SK-N-SH (cell line): ENCODE measurements at regions not wholly inside any gene's neighbourhood (a gene's known extent, or its start where the extent isn't known, plus 50 kb on each side); places are given as distances from the start of the nearest gene placed in this dataset.

ENCODE experiments used
- CTCF ChIA-PET: fragments of 300-600, 350-600 bp; formaldehyde crosslinking; extraction: SDS; loops from one replicate; lab custom pipeline; 2021; lab: Yijun Ruan, JAX
- POLR2A ChIA-PET: fragments of 350-600 bp; sonication (Branson Sonifier 250); formaldehyde crosslinking; extraction: SDS; loops from one replicate; lab custom pipeline; 2020; ENCODE audit warnings: antibody characterized with exemption, inconsistent platforms; lab: Yijun Ruan, JAX
- DNase-seq: peaks from one replicate; pipeline ENCODE4 v3.0.0; 2012
- H2AFZ ChIP-seq: fragments of 200-600 bp; sonication (generic); 2 replicates; pipeline ENCODE4 v1.8.1; 2016; ENCODE audit warnings: antibody characterized with exemption, mild to moderate bottlenecking, low read depth
- H3F3A ChIP-seq: fragments of 200-600 bp; sonication (generic); replicated peaks from 2 replicates; pipeline ENCODE3; 2016; ENCODE audit warnings: antibody characterized with exemption, mild to moderate bottlenecking; ENCODE audit not compliant: insufficient read depth
- H3K27ac ChIP-seq, 2 experiments: fragments of 200-500 bp in 1 of 2; fragments of 200-600 bp in 1 of 2; sonication (Bioruptor generic) in 1 of 2; sonication (generic), shearing (Covaris generic) in 1 of 2; 2 replicates each; pipeline versions ENCODE4 v1.5.1 to v1.6.1; 2014 to 2016; ENCODE audit warnings: low read depth in 2 of 2, inconsistent platforms in 1 of 2, low read length in 1 of 2, mild to moderate bottlenecking in 1 of 2, mixed read lengths in 1 of 2
- H3K27me3 ChIP-seq: fragments of 200-600 bp; sonication (generic), shearing (Covaris generic); 2 replicates; pipeline ENCODE4 v1.6.1; 2016; ENCODE audit warnings: mixed run types; ENCODE audit not compliant: insufficient read depth
- H3K36me3 ChIP-seq, 2 experiments: fragments of 200-500 bp in 1 of 2; fragments of 200-600 bp in 1 of 2; sonication (Bioruptor generic) in 1 of 2; sonication (generic) in 1 of 2; replicated peaks in 1 of 2; 2 replicates each; pipeline versions ENCODE3 to v1.5.1; 2014 to 2016; ENCODE audit warnings: low read length in 1 of 2, mild to moderate bottlenecking in 1 of 2; ENCODE audit not compliant: insufficient read depth in 2 of 2, control insufficient read depth in 1 of 2
- H3K4me1 ChIP-seq, 2 experiments: fragments of 200-500 bp in 1 of 2; fragments of 200-600 bp in 1 of 2; sonication (Bioruptor generic) in 1 of 2; sonication (generic), shearing (Covaris generic) in 1 of 2; 2 replicates each; pipeline versions ENCODE4 v1.5.1 to v1.6.1; 2014 to 2016; ENCODE audit warnings: low read depth in 1 of 2, low read length in 1 of 2, mixed run types in 1 of 2; ENCODE audit not compliant: insufficient read depth in 2 of 2, control insufficient read depth in 1 of 2
- H3K4me2 ChIP-seq: fragments of 200-600 bp; sonication (generic), shearing (Covaris generic); 2 replicates; pipeline ENCODE4 v1.6.1; 2017; ENCODE audit warnings: mixed run types
- H3K4me3 ChIP-seq, 2 experiments: fragments of 200-500 bp in 1 of 2; fragments of 200-600 bp in 1 of 2; sonication (Bioruptor generic) in 1 of 2; sonication (generic), shearing (Covaris generic) in 1 of 2; 2 replicates each; pipeline versions ENCODE4 v1.5.1 to v1.8.1; 2014 to 2016; ENCODE audit warnings: low read depth in 2 of 2, inconsistent platforms in 1 of 2, low read length in 1 of 2, mild to moderate bottlenecking in 1 of 2, mixed read lengths in 1 of 2, moderate library complexity in 1 of 2
- H3K79me2 ChIP-seq: fragments of 200-600 bp; sonication (generic); 2 replicates; pipeline ENCODE4 v1.8.1; 2017; ENCODE audit warnings: mild to moderate bottlenecking; ENCODE audit not compliant: insufficient read depth
- H3K9ac ChIP-seq: fragments of 200-600 bp; sonication (generic); 2 replicates; pipeline ENCODE4 v1.6.1; 2017; ENCODE audit warnings: mixed run types
- H3K9me2 ChIP-seq: fragments of 200-600 bp; sonication (generic); 2 replicates; pipeline ENCODE4 v1.6.1; 2017; ENCODE audit warnings: mixed run types
- H3K9me3 ChIP-seq: fragments of 200-600 bp; sonication (generic); 2 replicates; pipeline ENCODE4 v1.6.1; 2017; ENCODE audit warnings: mixed run types, mild to moderate bottlenecking, moderate library complexity
- H4K20me1 ChIP-seq: fragments of 200-600 bp; sonication (generic); 2 replicates; pipeline ENCODE4 v1.6.1; 2017; ENCODE audit warnings: mild to moderate bottlenecking, mixed run types; ENCODE audit not compliant: insufficient read depth
- ELF1 ChIP-seq: IDR thresholded peaks from 2 replicates; pipeline ENCODE4 v1.4.0; 2012
- FOSL2 ChIP-seq: IDR thresholded peaks from 2 replicates; pipeline ENCODE4 v1.4.0; 2012; ENCODE audit warnings: low read depth, mild to moderate bottlenecking, moderate library complexity, borderline replicate concordance
- FOXJ3 ChIP-seq: sonication (generic); formaldehyde crosslinking; IDR thresholded peaks from 2 replicates; pipeline ENCODE4 v1.5.1; 2020; ENCODE audit warnings: mild to moderate bottlenecking, missing genetic modification reagents
- FOXM1 ChIP-seq: IDR thresholded peaks from 2 replicates; pipeline ENCODE4 v1.4.0; 2012; ENCODE audit warnings: low read depth, mild to moderate bottlenecking
- GATA2 ChIP-seq: sonication (generic); formaldehyde crosslinking; IDR thresholded peaks from 2 replicates; pipeline ENCODE4 v1.5.0; 2020; ENCODE audit warnings: mild to moderate bottlenecking, missing genetic modification reagents
- JUND ChIP-seq: IDR thresholded peaks from 2 replicates; pipeline ENCODE4 v1.4.0; 2012
- MEF2A ChIP-seq: IDR thresholded peaks from 2 replicates; pipeline ENCODE4 v1.4.0; 2012; ENCODE audit warnings: low read depth, borderline replicate concordance
- NFIC ChIP-seq: IDR thresholded peaks from 2 replicates; pipeline ENCODE4 v1.4.0; 2012; ENCODE audit warnings: borderline replicate concordance
- NRF1 ChIP-seq: IDR thresholded peaks from 2 replicates; pipeline ENCODE4 v1.6.1; 2012; ENCODE audit warnings: low read depth, mild to moderate bottlenecking, low read length
- RAD21 ChIP-seq: IDR thresholded peaks from 2 replicates; pipeline ENCODE4 v1.6.1; 2012; ENCODE audit warnings: mild to moderate bottlenecking, low read length
- RCOR1 ChIP-seq: fragments of 150-350 bp; IDR thresholded peaks from 2 replicates; pipeline ENCODE4 v1.6.1; 2017; ENCODE audit warnings: antibody characterized with exemption, low read length
- RFX5 ChIP-seq: IDR thresholded peaks from 2 replicates; pipeline ENCODE4 v1.6.1; 2012; ENCODE audit warnings: mild to moderate bottlenecking, improper control_type of control experiment, low read length
- RXRA ChIP-seq: IDR thresholded peaks from 2 replicates; pipeline ENCODE4 v1.4.0; 2012; ENCODE audit warnings: low read depth, mild to moderate bottlenecking, borderline replicate concordance
- SIN3A ChIP-seq: IDR thresholded peaks from 2 replicates; pipeline ENCODE4 v1.6.1; 2012; ENCODE audit warnings: low read depth, mild to moderate bottlenecking, low read length, moderate library complexity, borderline replicate concordance
- TCF12 ChIP-seq: IDR thresholded peaks from 2 replicates; pipeline ENCODE4 v1.4.0; 2012
- YY1 ChIP-seq: IDR thresholded peaks from 2 replicates; pipeline ENCODE4 v1.4.0; 2012; ENCODE audit warnings: low read depth, mild to moderate bottlenecking
- WGBS: methylation state at CpG from one replicate; pipeline ENCODE4 v1.1.6; 2017; ENCODE audit warnings: low lambda C conversion rate; 5-methylcytosine and 5-hydroxymethylcytosine counted together
- TF ChIP-seq, protein P1 (sequence below): fragments of 150-350 bp; IDR thresholded peaks from 2 replicates; pipeline ENCODE4 v1.6.1; 2017; ENCODE audit warnings: antibody characterized with exemption, low read length, low read depth, borderline replicate concordance
- TF ChIP-seq, protein P2 (sequence below): IDR thresholded peaks from 2 replicates; pipeline ENCODE4; 2012

DNA sequence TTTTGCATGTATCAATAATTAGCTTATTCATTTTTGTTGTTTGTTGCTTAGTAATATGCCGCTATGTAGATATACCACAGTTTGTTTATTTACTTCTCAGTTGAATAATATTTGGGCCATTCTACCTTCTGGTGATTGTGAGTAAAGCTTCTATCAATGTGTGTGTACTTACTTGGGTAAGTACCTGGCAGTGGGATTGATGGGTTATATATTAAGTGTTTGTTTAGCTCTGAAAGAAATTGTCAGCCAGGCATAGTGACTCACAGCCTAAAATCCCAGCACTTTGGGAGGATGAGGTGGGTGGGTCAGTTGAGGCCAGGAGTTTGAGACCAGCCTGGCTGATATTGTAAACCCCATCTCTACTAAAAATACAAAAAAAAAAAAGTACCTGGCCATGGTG, 975.7 kb upstream of the MBL2 start:
- POLR2A ChIA-PET: no interaction called here
- 86% methylated on average over 1 of the region's 1 CpG for WGBS
- H3K4me1 ChIP-seq: no peaks in the 10 kb centered on the region

DNA sequence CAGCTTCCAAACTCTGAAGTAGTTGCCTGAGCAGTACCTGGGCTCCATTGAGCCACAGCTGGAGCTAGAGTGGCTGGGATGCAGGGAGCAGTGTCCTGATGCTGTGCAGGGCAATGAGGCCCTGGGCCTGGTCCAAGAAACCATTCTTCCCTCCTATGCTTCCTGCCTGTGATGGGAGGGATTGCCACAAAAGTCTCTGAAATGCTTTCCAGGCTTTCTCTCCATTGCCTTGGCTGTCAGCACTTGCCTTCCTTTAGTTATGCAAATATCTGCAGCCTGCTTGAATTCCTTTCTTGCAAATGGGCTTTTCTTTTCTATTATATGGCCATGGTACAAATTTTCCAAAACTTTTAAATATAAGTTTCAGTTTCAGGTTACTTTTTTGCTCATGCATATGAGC, 972.2 kb upstream of the MBL2 start:
- no peak overlapping the region for H3K27ac ChIP-seq
- TF ChIP-seq, protein P1, sequence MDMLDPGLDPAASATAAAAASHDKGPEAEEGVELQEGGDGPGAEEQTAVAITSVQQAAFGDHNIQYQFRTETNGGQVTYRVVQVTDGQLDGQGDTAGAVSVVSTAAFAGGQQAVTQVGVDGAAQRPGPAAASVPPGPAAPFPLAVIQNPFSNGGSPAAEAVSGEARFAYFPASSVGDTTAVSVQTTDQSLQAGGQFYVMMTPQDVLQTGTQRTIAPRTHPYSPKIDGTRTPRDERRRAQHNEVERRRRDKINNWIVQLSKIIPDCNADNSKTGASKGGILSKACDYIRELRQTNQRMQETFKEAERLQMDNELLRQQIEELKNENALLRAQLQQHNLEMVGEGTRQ: no peak
- TF ChIP-seq NRF1 (no peak), NFIC (no peak), RCOR1 (no peak)
- TF ChIP-seq, protein P2, sequence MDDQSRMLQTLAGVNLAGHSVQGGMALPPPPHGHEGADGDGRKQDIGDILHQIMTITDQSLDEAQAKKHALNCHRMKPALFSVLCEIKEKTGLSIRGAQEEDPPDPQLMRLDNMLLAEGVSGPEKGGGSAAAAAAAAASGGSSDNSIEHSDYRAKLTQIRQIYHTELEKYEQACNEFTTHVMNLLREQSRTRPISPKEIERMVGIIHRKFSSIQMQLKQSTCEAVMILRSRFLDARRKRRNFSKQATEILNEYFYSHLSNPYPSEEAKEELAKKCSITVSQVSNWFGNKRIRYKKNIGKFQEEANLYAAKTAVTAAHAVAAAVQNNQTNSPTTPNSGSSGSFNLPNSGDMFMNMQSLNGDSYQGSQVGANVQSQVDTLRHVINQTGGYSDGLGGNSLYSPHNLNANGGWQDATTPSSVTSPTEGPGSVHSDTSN: no peak
- TF ChIP-seq, all 33 proteins: peak for 0
- Histone ChIP-seq H3F3A (no peaks in the 10 kb centered on the region), H4K20me1 (no peaks in the 10 kb centered on the region), H3K4me1 (no peaks in the 10 kb centered on the region), H3K36me3 (no peaks in the 10 kb centered on the region), H3K9me3 (no peaks in the 10 kb centered on the region), H3K9ac (no peak overlapping the region), H3K4me3 (no peak overlapping the region), H2AFZ (no peak overlapping the region), H3K27me3 (no peaks in the 10 kb centered on the region), H3K9me2 (no peaks in the 10 kb centered on the region), H3K4me2 (no peak overlapping the region), H3K79me2 (no peaks in the 10 kb centered on the region)
- no peak for DNase-seq
- CTCF ChIA-PET: no interaction called here
- POLR2A ChIA-PET: no interaction called here

More for the DNA sequence above, 975.7 kb upstream of the MBL2 start:
- no peaks in the 10 kb centered on the region for H3K9me2 ChIP-seq
- CTCF ChIA-PET: no interaction called here
- H2AFZ ChIP-seq: no peak overlapping the region
- H3K36me3 ChIP-seq: no peaks in the 10 kb centered on the region
- no peaks in the 10 kb centered on the region for H3K9me3 ChIP-seq
- no peak for TF ChIP-seq RAD21
- TF ChIP-seq SIN3A: no peak
- TF ChIP-seq FOSL2: no peak
- no peak for TF ChIP-seq ELF1
- no peak for TF ChIP-seq GATA2 (CRISPR knock-in tag)
- no peak for TF ChIP-seq TCF12
- TF ChIP-seq RCOR1: no peak
- no peak for TF ChIP-seq MEF2A
- no peak for TF ChIP-seq FOXM1
- TF ChIP-seq RFX5: no peak
- no peak for TF ChIP-seq FOXJ3 (CRISPR knock-in tag)
- TF ChIP-seq JUND: no peak
- TF ChIP-seq NFIC: no peak
- TF ChIP-seq RXRA: no peak
- TF ChIP-seq YY1: no peak
- no peak overlapping the region for H3K4me3 ChIP-seq
- no peak overlapping the region for H3K9ac ChIP-seq
- H3K4me2 ChIP-seq: no peak overlapping the region
- H3F3A ChIP-seq: no peaks in the 10 kb centered on the region
- no peak overlapping the region for H3K27ac ChIP-seq
- no peak for DNase-seq
- no peaks in the 10 kb centered on the region for H3K79me2 ChIP-seq
- no peaks in the 10 kb centered on the region for H3K27me3 ChIP-seq
- H4K20me1 ChIP-seq: no peaks in the 10 kb centered on the region
